HG03095 (cell line): ENCODE measurements at regions not wholly inside any gene's neighbourhood (a gene's known extent, or its start where the extent isn't known, plus 50 kb on each side); places are given as distances from the start of the nearest gene placed in this dataset.

Source experiments
- ATAC-seq: cut with Tn5 transposase; IDR thresholded peaks from one replicate; pipeline ENCODE4 v1.9.1; 2021; ENCODE audit warnings: moderate library complexity; ENCODE audit not compliant: unreplicated experiment

- no peak for ATAC-seq
Observed at GRCh38 chr22:49021926-49022815, 805.5 kb downstream of the BRD1 start.

- ATAC-seq: no peak
Observed at GRCh38 chr22:49021131-49021925, 806.3 kb downstream of the BRD1 start.

DNA sequence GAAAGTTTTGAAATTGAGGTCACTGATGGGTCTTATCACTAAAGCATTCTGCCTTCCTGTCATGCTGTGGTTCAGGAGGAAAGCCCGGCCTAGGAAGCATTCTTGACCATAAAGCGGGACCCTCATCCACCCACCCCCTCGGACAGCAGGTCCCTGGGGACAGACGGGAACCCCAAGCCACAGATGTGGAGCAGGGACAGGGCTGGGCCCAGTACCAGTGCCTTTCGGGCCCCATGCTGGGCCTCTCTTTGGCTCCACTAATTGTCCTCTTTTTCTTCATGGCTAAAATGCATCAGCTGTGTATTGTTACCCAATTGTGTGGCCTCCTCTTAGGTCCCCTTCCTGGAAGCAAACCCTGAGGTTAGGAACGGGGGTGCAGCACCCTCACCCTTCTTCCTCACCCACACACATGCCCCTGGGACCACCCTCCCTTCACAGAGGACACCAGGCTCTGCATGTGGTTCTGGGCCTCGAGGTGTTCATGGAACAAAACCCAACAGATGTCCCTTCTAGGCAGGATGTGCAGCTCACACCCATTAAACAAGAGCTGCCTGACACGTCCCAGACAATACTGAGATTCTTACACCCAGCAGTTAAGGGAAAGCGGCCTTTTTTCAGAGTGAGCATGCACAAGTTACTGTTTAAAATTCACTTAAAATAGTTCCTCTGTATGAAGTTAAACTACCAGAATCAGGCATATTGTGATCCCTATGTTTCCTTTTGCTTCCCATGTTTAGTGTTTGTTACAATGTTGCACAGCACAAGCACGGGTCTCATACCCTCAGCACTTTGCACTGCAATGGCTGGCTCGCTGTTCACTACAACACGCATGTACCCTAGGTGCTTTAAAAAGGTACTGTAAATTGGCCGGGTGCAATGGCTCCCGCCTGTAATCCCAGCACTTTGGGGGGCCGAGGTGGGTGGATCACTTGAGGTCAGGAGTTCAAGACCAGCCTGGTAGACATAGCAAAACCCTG lies 807.6 kb downstream of the BRD1 start:
- no peak for ATAC-seq

DNA sequence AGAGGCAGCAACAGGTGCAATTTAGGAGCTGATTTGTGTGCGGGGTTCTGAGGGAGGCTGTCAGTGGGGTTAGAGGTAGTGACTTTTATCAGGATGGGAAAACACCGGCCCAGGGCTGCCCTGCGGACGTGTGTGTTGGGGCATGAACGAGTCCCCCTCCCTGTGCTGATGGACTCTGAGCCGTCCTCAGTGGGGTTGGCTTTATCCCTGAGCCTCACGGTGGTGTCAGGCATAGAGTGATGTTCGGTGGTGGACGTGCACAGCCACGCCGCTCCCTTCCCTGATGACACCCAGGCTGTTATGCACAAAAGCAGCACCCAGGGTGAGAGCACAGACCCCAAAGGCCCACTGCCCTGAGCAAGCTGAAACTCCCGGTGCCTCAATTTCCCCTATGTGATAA lies 809.1 kb downstream of the BRD1 start:
- ATAC-seq: no peak

GRCh38 chr22:49017482-49018329 lies 810.0 kb downstream of the BRD1 start:
- ATAC-seq: no peak

DNA sequence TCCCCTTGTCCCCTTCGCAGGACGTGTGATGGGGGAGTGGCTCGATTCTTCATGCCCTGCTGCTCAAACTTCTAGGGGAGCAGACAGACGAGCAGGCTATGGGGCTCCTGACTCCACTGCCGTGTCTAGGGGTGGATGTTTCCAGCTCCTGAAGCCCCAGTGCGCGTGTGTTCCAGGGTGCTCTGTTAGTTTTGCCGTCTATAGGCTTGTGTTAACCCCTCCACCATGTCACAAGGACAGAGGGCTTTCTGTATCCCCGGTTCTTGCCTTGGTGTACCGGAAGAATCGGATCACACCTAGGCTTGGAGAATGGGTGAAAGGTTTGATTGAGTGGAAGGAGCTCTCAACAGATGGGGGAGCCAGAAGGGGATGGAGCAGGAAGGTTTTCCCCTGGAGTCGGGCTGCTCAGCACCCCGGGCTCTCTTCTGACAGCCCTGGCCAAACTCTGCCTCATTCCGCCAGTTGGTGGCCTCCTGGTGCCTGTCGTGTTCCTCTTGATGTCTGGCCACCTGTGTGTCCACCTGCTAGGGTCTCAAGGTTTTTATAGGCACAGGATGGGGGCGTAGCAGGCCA lies 810.7 kb downstream of the BRD1 start:
- ATAC-seq: no peak

GRCh38 chr22:49015993-49016908 lies 811.4 kb downstream of the BRD1 start:
- no peak for ATAC-seq

DNA sequence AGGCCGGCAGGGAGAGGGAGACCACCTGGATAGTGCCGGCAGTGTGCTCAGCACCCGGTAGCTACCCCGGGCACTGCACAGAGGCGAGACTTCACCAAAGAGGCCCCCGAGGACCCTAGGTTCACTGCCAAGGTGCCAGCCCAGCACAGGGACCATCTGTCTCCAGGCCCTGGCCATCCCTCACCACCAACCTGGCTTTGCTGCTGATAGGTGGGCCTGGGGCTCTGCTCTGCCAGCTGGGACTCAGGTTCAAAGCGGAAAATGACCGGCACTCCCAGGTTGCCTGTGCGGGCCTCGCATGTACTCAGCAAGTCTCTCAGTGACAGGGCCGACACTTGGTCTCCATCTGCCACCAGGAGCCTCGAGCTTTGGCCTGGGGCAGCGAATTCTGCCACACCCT lies 812.2 kb downstream of the BRD1 start:
- ATAC-seq: no peak

DNA sequence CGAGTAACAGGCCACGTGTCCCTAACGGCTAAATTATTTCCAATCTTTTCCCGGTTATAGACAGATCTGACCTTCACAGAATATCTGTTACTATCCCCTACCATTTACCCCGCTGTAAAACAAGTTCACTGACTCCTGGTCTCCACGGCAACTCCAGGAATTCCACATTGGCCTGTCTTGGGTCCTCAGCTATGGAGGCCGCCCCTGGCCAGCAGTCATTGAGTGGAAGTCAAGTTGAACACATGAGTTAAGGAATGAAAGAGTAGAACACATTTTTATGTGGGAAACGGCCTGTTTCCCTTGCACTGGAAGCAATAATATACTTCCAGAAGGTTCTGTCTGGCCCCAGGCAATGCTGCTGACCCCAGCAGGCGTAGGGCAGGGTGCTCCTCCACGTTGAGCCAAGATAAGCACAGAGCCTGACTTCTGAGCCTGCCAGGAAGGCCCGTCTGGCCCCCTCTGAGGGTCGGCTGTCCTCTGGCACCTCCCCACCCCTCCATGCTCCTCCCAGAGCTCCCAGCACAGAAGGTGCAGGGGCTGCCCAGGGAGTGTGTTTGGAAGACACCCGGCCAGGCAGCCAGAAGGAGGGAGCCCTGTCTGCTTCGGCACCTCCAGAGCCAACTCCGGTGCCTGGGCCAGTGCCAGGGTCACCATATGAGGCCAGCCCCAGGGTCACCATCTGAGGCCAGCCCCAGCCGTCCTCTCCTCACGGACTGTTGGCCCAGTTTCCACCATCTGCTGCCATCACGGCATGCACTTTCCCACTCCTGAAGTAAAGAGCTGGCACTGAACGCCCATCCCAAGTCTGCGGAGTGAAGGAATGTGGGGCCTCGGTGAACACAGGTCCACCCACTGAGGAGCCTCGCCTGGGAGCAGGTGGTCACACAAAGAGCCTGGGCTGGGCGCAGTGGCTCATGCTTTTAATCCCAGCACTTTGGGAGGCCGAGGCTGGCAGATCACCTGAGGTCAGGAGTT lies 813.2 kb downstream of the BRD1 start:
- ATAC-seq: no peak

GRCh38 chr22:49013707-49014106 lies 814.0 kb downstream of the BRD1 start:
- no peak for ATAC-seq

DNA sequence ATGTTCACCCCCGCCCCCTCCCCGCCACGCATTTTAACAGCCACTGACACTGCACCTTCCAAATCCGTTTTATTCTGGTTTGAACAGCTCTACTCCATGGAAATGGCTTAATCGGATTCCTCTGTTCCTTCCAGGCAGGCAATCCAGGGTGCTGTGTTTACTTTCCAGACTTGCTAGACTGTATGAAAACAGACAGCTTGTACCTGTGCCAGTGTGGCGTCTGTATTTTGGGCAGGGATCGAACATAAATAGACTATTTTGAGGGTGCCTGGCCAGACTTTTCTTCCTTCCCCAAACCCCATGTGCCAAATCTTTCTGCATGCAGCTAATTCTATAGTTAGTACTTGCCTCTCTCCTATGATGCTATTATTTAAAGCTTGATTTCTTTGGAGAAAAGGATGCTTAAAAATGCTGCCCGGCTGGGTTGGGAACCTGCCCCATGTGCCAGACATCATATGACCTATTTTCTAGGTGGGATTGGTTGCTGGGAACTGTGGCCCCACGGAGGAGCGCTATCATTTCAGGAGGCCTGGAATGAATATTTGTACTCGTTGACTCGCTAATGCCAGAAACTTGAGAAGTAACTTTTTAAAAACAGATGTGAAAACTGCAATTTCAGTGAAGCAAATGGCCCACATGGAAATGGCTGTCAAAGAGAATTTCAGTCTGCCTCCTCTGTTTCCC lies 814.8 kb downstream of the BRD1 start:
- ATAC-seq: no peak

- ATAC-seq: no peak
Observed at GRCh38 chr22:49011769-49012648, 815.7 kb downstream of the BRD1 start.

- ATAC-seq: no peak
Observed at GRCh38 chr22:49011379-49011768, 816.3 kb downstream of the BRD1 start.

DNA sequence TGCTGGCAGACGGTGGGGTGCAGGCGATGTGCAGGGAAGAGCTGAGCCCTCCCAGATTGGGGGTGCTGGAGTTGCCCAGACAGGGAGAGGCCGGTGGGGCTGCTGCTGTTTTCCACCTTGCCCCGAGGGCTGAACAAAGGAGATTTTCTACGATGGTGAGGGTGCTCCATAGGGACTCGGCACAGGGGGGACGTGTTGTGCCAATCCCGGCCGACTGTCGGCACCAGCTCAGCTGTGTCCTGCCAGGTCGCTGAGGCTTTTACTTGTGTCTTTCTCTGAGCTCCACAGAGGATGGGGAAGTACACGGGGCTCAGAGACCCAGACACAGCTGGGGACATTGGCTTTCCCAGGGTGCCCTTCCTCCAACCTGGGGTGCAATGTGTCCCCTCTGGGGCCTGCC lies 816.8 kb downstream of the BRD1 start:
- no peak for ATAC-seq

GRCh38 chr22:49010070-49010863 lies 817.4 kb downstream of the BRD1 start:
- no peak for ATAC-seq
